HepG2 (cell line): ENCODE measurements at regions not wholly inside any gene's neighbourhood (a gene's known extent, or its start where the extent isn't known, plus 50 kb on each side); places are given as distances from the start of the nearest gene placed in this dataset.

Source experiments
- MXD3 ChIP-seq: IDR thresholded peaks from 2 replicates; pipeline ENCODE4 v1.6.1; 2016; ENCODE audit warnings: mild to moderate bottlenecking, missing biosample characterization, missing genetic modification reagents
- RERE ChIP-seq: IDR thresholded peaks from 2 replicates; pipeline ENCODE4 v1.6.1; 2016; ENCODE audit warnings: low read depth, missing genetic modification reagents, missing compliant biosample characterization
- SMARCE1 ChIP-seq: fragments of 450-650 bp; IDR thresholded peaks from 2 replicates; pipeline ENCODE4 v1.6.1; 2017; ENCODE audit warnings: borderline replicate concordance
- TERF1 ChIP-seq: sonication (generic); formaldehyde crosslinking; IDR thresholded peaks from 2 replicates; pipeline ENCODE4 v1.8.0; 2022; ENCODE audit warnings: mild to moderate bottlenecking, missing genetic modification reagents, moderate library complexity
- ZGPAT ChIP-seq: IDR thresholded peaks from 2 replicates; pipeline ENCODE4 v1.6.1; 2016; ENCODE audit warnings: mild to moderate bottlenecking
- ZNF205 ChIP-seq: IDR thresholded peaks from 2 replicates; pipeline ENCODE4 v1.6.1; 2018; ENCODE audit warnings: missing biosample characterization, missing genetic modification reagents
- ZNF607 ChIP-seq: sonication (generic); formaldehyde crosslinking; IDR thresholded peaks from 2 replicates; pipeline ENCODE4 v1.5.1; 2020; ENCODE audit warnings: missing genetic modification reagents, mild to moderate bottlenecking, borderline replicate concordance

GRCh38 chr6:15819841-15820240 lies 157.0 kb upstream of the DTNBP1 start (continued):
- TF ChIP-seq ZGPAT (CRISPR knock-in tag) (no peak), SMARCE1 (no peak), ZNF607 (no peak), MXD3 (no peak), TERF1 (no peak), RERE (CRISPR knock-in tag) (no peak), ZNF205 (CRISPR knock-in tag) (no peak)
- TF ChIP-seq, all 625 proteins: peak for 0
